Cardiac muscle cell (in vitro differentiated cells and primary cell): ENCODE measurements at regions not wholly inside any gene's neighbourhood (a gene's known extent, or its start where the extent isn't known, plus 50 kb on each side); places are given as distances from the start of the nearest gene placed in this dataset.

Source experiments
- DNase-seq, 2 donors: peaks; one replicate each; pipeline versions ENCODE4 v3.0.0 to v3.0.0-alpha.2; 2010 to 2017; ENCODE audit warnings: low read depth in 1 of 2, low spot score in 1 of 2
- H3K27ac ChIP-seq: fragments of 200-600 bp; sonication (generic); 2 replicates; pipeline ENCODE4 v1.5.1; 2016
- H3K27me3 ChIP-seq: fragments of 200-600 bp; sonication (generic); 2 replicates; pipeline ENCODE4 v1.6.0; 2016; ENCODE audit warnings: control low read depth
- H3K36me3 ChIP-seq: fragments of 200-600 bp; sonication (generic); 2 replicates; pipeline ENCODE4 v1.5.1; 2016; ENCODE audit warnings: control low read depth
- H3K4me1 ChIP-seq: fragments of 200-600 bp; sonication (generic); 2 replicates; pipeline ENCODE4 v1.8.1; 2017; ENCODE audit warnings: low read depth, mild to moderate bottlenecking, mixed run types
- H3K4me3 ChIP-seq: fragments of 200-600 bp; sonication (generic); 2 replicates; pipeline ENCODE4 v1.5.1; 2016; ENCODE audit warnings: mild to moderate bottlenecking
- H3K9me3 ChIP-seq: fragments of 200-600 bp; sonication (generic); 2 replicates; pipeline ENCODE4 v1.5.1; 2017; ENCODE audit warnings: low read depth, mild to moderate bottlenecking, control low read depth
- CTCF ChIP-seq: IDR thresholded peaks from 2 replicates; pipeline ENCODE4 v1.5.1; 2012; ENCODE audit warnings: low read depth, mild to moderate bottlenecking, low read length

GRCh38 chr3:7847521-7847920, 654.1 kb upstream of the LMCD1 start:
- H3K27me3 ChIP-seq: no peaks in the 10 kb centered on the region
- H3K36me3 ChIP-seq: no peaks in the 10 kb centered on the region
- no peaks in the 10 kb centered on the region for H3K4me1 ChIP-seq
- DNase-seq: no peak
- no peak for TF ChIP-seq CTCF
- H3K4me3 ChIP-seq: no peak overlapping the region
- no peaks in the 10 kb centered on the region for H3K9me3 ChIP-seq
- no peak overlapping the region for H3K27ac ChIP-seq

GRCh38 chr3:7854266-7854665, 647.4 kb upstream of the LMCD1 start:
- Histone ChIP-seq H3K27ac (no peak overlapping the region), H3K4me1 (no peaks in the 10 kb centered on the region), H3K9me3 (no peaks in the 10 kb centered on the region), H3K27me3 (no peaks in the 10 kb centered on the region), H3K4me3 (no peak overlapping the region), H3K36me3 (no peaks in the 10 kb centered on the region)
- no peak for TF ChIP-seq CTCF
- no peak for DNase-seq

GRCh38 chr3:7854721-7855120, 646.9 kb upstream of the LMCD1 start:
- H3K27ac ChIP-seq: no peak overlapping the region
- no peak overlapping the region for H3K4me3 ChIP-seq
- no peak for DNase-seq
- H3K9me3 ChIP-seq: no peaks in the 10 kb centered on the region
- no peaks in the 10 kb centered on the region for H3K4me1 ChIP-seq
- H3K36me3 ChIP-seq: no peaks in the 10 kb centered on the region
- H3K27me3 ChIP-seq: no peaks in the 10 kb centered on the region
- TF ChIP-seq CTCF: no peak

- Histone ChIP-seq H3K4me3 (no peak overlapping the region), H3K4me1 (no peaks in the 10 kb centered on the region), H3K27ac (no peak overlapping the region), H3K36me3 (no peaks in the 10 kb centered on the region), H3K9me3 (no peaks in the 10 kb centered on the region), H3K27me3 (no peaks in the 10 kb centered on the region)
- DNase-seq: no peak
- no peak for TF ChIP-seq CTCF
These were observed 636.0 kb upstream of the LMCD1 start for GRCh38 chr3:7865611-7866010.

- H3K27ac ChIP-seq: no peak overlapping the region
- H3K27me3 ChIP-seq: no peaks in the 10 kb centered on the region
- TF ChIP-seq CTCF: no peak
- no peaks in the 10 kb centered on the region for H3K36me3 ChIP-seq
- H3K9me3 ChIP-seq: no peaks in the 10 kb centered on the region
- no peaks in the 10 kb centered on the region for H3K4me1 ChIP-seq
- H3K4me3 ChIP-seq: no peak overlapping the region
- DNase-seq: no peak
These were observed 634.0 kb upstream of the LMCD1 start for GRCh38 chr3:7867587-7867986.

GRCh38 chr3:7871003-7871560, 630.5 kb upstream of the LMCD1 start:
- no peak for TF ChIP-seq CTCF
- Histone ChIP-seq H3K36me3 (no peaks in the 10 kb centered on the region), H3K27ac (no peak overlapping the region), H3K27me3 (no peaks in the 10 kb centered on the region), H3K9me3 (no peaks in the 10 kb centered on the region), H3K4me3 (no peak overlapping the region), H3K4me1 (no peaks in the 10 kb centered on the region)
- no peak for DNase-seq
